ENCODE measurements at regions not wholly inside any gene's neighbourhood (a gene's known extent, or its start where the extent isn't known, plus 50 kb on each side); places are given as distances from the start of the nearest gene placed in this dataset.

GRCh38 chr1:164226977-164227376, 332.0 kb upstream of the PBX1 start:
- no peak for DNase-seq
- no peak overlapping the region for H3K4me3 Mint-ChIP-seq
- no peaks in the 10 kb centered on the region for H3K36me3 Mint-ChIP-seq
- CTCF ChIA-PET = no interaction called here
- no peak overlapping the region for H3K27ac Mint-ChIP-seq
- no peaks in the 10 kb centered on the region for H3K4me1 Mint-ChIP-seq (ENCODE audit: low read depth)
- H3K9me3 Mint-ChIP-seq = peaks cover 24% of the 10 kb centered on the region
- intact Hi-C loops (cut with micrococcal nuclease) = no loop called here
- POLR2A ChIA-PET = no interaction called here
- H3K27me3 Mint-ChIP-seq = no peaks in the 10 kb centered on the region

DNA sequence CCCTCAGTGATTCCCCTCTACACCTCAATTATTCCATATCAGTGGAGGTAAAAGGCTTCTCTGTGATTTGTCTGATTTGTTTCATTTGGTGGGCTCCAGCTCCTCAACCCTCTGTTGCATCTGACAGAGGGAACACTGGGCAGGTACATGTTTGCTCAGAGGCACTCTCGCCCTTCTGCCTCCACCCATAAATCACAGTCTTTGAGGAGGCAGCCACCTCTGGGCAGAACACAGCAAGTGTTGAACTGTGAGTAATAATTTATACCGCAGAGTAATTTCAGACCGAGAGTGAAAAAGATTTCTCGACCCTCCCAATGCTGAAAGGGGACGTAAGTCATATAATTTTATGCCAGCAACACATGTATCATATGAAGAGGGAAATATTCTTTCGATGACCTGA, 330.1 kb upstream of the PBX1 start:
- Mint-ChIP-seq H3K4me3 (no peak overlapping the region), H3K36me3 (no peaks in the 10 kb centered on the region), H3K27ac (no peak overlapping the region), H3K9me3 (peaks cover 23% of the 10 kb centered on the region), H3K4me1 (ENCODE audit: low read depth) (no peaks in the 10 kb centered on the region), H3K27me3 (no peaks in the 10 kb centered on the region)
- ChIA-PET CTCF (no interaction called here), POLR2A (no interaction called here)
- intact Hi-C loops (cut with micrococcal nuclease) = no loop called here
- DNase-seq = no peak

DNA sequence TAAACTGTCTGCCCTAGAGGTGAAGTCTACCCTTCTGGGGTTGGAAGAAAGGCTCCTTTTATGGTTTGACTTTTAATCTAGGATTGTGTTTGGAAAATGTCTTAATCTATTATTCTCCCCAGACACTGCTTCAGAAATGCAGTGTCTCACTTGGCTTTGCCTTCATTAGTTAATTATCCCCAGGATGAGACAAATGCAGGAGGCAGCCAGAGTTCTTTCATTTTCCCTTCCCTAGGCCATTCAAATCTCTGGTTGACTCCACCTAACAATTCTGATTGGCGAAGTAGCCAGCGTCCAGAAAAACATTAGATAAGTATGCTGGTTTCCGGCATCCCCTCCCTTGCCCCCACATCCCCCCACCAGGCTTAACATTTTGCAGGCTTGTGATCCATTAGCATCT, 325.8 kb upstream of the PBX1 start:
- DNase-seq = no peak

DNA sequence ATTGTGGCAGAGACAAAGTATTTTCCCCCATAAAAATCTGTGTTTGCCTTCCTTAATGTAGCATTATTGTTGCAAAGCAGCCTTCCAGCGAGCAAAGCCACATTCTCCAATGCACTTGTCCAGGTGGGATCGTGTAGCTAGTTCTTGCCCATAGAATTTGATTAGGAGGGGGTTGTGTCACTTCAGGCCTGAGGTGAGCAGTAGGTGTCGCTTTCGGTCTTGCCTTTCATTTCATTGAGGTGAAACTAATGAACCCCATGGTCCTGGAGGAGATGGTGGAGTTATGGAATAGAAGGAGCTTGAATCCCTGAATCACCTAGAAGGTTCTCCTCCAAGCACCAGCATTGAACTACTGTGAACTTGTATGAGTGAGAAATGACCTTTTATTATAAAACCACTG, 318.9 kb upstream of the PBX1 start:
- DNase-seq = no peak
- no peak overlapping the region for H3K4me3 Mint-ChIP-seq
- H3K9me3 Mint-ChIP-seq = peaks cover 4% of the 10 kb centered on the region
- intact Hi-C loops (cut with micrococcal nuclease) = no loop called here
- no peaks in the 10 kb centered on the region for H3K4me1 Mint-ChIP-seq (ENCODE audit: low read depth)
- ChIA-PET CTCF (no interaction called here), POLR2A (no interaction called here)
- H3K27ac Mint-ChIP-seq = no peak overlapping the region
- H3K27me3 Mint-ChIP-seq = no peaks in the 10 kb centered on the region
- H3K36me3 Mint-ChIP-seq = no peaks in the 10 kb centered on the region

More for the DNA sequence above, 325.8 kb upstream of the PBX1 start:
- no peaks in the 10 kb centered on the region for H3K36me3 Mint-ChIP-seq
- ChIA-PET CTCF (no interaction called here), POLR2A (interaction anchor here (0.6 kb wide), 1 partner anchor 942 kb away, joined by 4 read pairs; no protein-coding TSS in a partner anchor)
- intact Hi-C loops (cut with micrococcal nuclease) = no loop called here
- no peak overlapping the region for H3K4me3 Mint-ChIP-seq
- H3K27ac Mint-ChIP-seq = no peak overlapping the region
- peaks cover 10% of the 10 kb centered on the region for H3K9me3 Mint-ChIP-seq
- no peaks in the 10 kb centered on the region for H3K27me3 Mint-ChIP-seq
- no peaks in the 10 kb centered on the region for H3K4me1 Mint-ChIP-seq (ENCODE audit: low read depth)

DNA sequence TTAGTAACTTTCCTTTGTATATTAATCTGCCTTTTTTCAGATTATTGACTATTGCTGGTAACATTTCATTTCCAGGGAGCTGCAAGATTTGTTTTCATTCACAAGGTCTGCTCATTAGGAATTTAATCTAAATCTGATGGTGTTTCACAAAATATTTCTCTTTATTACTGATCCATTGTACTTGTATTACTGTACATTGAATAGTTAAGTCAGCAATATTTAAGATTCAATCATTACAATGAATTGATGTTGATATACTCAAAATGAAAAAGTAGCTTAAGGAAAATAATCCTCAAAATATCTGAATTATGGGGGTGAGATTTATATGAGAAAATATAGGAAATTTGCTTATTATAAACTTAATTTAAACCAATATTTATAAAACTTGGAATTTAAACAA, 308.6 kb upstream of the PBX1 start:
- H3K27me3 Mint-ChIP-seq = no peaks in the 10 kb centered on the region
- CTCF ChIA-PET = no interaction called here
- POLR2A ChIA-PET = no interaction called here
- H3K36me3 Mint-ChIP-seq = no peaks in the 10 kb centered on the region
- no peaks in the 10 kb centered on the region for H3K4me1 Mint-ChIP-seq (ENCODE audit: low read depth)
- no peak for DNase-seq
- H3K4me3 Mint-ChIP-seq = no peak overlapping the region
- H3K9me3 Mint-ChIP-seq = peaks cover 38% of the 10 kb centered on the region
- H3K27ac Mint-ChIP-seq = no peak overlapping the region
- intact Hi-C loops (cut with micrococcal nuclease) = no loop called here

DNA sequence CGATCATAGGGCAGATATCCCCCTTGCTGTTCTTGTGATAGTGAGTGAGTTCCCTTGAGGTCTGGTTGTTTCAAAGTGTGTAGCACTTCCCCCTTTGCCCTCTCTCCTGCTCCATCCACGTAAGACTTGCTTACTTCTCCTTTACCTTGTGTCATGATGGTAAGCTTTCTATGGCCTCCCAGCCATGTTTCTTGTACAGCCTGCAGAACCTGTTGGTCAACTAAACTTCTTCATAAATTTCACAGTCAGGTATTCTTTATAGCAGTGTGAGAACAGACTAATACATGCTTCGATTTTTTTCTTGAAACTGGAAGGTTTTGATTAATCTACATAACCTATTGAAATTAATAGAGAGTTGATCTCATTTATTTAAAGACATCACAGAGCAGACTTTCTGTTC, 302.5 kb upstream of the PBX1 start:
- CTCF ChIA-PET = no interaction called here
- intact Hi-C loops (cut with micrococcal nuclease) = no loop called here
- H3K4me3 Mint-ChIP-seq = no peak overlapping the region
- H3K4me1 Mint-ChIP-seq (ENCODE audit: low read depth) = no peaks in the 10 kb centered on the region
- no peak for DNase-seq
- H3K27me3 Mint-ChIP-seq = no peaks in the 10 kb centered on the region
- no peak overlapping the region for H3K27ac Mint-ChIP-seq
- POLR2A ChIA-PET = interaction anchor here (0.6 kb wide), 1 partner anchor 24 kb away, joined by 3 read pairs; no protein-coding TSS in a partner anchor
- no peaks in the 10 kb centered on the region for H3K36me3 Mint-ChIP-seq
- H3K9me3 Mint-ChIP-seq = peaks cover 40% of the 10 kb centered on the region

DNA sequence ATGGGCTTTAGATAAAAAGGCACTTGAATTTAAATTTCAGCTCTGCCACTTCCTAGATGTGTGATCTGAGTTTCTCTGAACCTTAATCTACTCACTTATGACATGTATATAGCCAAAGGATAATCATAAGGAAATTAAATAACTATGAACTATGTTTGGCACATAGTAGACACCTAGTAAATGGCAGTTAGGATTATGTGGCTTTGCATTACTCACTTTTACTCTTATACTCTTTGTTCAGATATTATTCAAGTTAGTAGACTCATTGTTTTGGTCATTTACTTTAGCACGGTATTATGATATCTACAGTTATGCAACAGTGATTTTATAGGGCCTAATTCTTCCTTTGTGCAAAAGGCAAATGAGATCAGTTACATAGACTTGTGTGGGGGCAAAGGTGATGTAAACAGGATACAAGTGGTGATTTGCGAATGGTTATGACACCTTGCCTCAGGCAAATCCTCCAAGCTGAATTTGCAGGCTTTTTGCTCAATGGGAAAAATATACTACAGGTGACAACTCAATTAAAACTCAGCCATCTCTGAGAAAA, 297.2 kb upstream of the PBX1 start:
- DNase-seq = no peak
- CTCF ChIA-PET = no interaction called here
- peaks cover 7% of the 10 kb centered on the region for H3K9me3 Mint-ChIP-seq
- no peak overlapping the region for H3K27ac Mint-ChIP-seq
- intact Hi-C loops (cut with micrococcal nuclease) = no loop called here
- no peak overlapping the region for H3K4me3 Mint-ChIP-seq
- H3K27me3 Mint-ChIP-seq = no peaks in the 10 kb centered on the region
- no peaks in the 10 kb centered on the region for H3K4me1 Mint-ChIP-seq (ENCODE audit: low read depth)
- POLR2A ChIA-PET = no interaction called here
- H3K36me3 Mint-ChIP-seq = no peaks in the 10 kb centered on the region

DNA sequence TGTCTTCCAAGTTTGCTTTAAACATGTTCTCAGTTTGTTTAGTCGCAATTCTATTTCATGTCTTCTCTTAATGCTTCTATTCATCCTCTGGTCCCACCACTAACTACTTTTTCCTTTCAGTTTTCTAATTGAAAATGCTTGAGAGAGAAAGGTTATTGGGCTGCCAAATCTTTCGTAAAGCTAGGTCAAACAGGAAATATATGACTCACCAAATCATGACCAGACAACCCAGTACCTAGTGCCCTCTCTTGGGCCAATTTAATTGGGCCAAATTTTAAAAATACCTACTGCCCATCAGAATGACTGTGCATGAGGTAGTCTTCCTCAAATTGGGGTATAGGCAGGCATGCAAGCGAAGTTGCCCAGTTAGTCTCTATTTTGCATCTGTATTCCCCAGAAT, 295.4 kb upstream of the PBX1 start:
- ChIA-PET POLR2A (no interaction called here), CTCF (no interaction called here)
- intact Hi-C loops (cut with micrococcal nuclease) = no loop called here
- Mint-ChIP-seq H3K27me3 (no peaks in the 10 kb centered on the region), H3K4me3 (no peak overlapping the region), H3K36me3 (no peaks in the 10 kb centered on the region), H3K4me1 (ENCODE audit: low read depth) (no peaks in the 10 kb centered on the region), H3K27ac (no peak overlapping the region), H3K9me3 (peaks cover 3% of the 10 kb centered on the region)
- no peak for DNase-seq

DNA sequence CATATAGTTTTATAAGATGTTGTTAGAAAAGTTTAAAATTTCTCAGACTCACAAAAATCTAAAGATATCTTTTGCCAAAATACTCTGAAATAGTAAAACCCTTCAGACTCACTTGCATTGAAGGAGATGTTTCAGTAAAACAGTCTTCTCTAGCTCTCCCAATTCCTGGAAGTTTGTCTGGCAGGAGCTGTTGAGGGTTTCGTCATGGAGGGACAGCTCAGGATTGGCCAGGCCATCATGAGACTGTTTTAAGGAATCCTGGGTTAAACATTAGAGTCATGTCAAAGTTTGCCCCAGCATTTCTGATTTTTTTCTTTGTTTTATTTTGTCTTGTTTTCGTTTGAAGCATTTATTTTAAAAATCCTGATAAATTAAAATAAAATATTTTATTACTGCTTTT, 293.8 kb upstream of the PBX1 start:
- Mint-ChIP-seq H3K9me3 (peaks cover 3% of the 10 kb centered on the region), H3K36me3 (no peaks in the 10 kb centered on the region), H3K4me3 (no peak overlapping the region), H3K27me3 (no peaks in the 10 kb centered on the region), H3K4me1 (ENCODE audit: low read depth) (no peaks in the 10 kb centered on the region), H3K27ac (no peak overlapping the region)
- no peak for DNase-seq
- POLR2A ChIA-PET = no interaction called here
- CTCF ChIA-PET = no interaction called here
- intact Hi-C loops (cut with micrococcal nuclease) = no loop called here

GRCh38 chr1:164272156-164272555, 286.8 kb upstream of the PBX1 start:
- Mint-ChIP-seq H3K27me3 (no peaks in the 10 kb centered on the region), H3K4me3 (no peak overlapping the region), H3K9me3 (peaks cover 17% of the 10 kb centered on the region), H3K27ac (no peak overlapping the region), H3K4me1 (ENCODE audit: low read depth) (no peaks in the 10 kb centered on the region), H3K36me3 (no peaks in the 10 kb centered on the region)
- ChIA-PET POLR2A (no interaction called here), CTCF (no interaction called here)
- intact Hi-C loops (cut with micrococcal nuclease) = no loop called here
- DNase-seq = no peak

DNA sequence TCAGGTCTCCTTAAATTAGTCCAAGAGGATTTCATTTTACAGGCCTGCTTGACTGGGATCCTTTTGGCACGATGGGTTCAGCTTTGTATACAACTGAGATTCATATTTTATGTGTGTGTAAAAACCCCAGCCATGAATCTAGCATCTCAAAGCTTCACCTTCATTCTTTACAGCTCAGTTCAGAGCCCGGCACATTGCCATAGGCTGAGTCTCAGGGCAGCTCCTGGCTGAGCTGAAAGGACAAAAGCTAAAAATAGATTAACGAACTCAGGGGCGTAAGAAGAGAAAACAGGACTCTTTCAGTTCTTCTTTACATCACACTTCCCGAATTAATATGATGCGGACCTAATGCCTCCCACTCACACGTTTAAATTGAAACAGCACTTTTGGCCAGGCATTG, 262.8 kb upstream of the PBX1 start:
- Mint-ChIP-seq H3K36me3 (no peaks in the 10 kb centered on the region), H3K9me3 (peaks cover 22% of the 10 kb centered on the region), H3K27ac (no peak overlapping the region), H3K27me3 (no peaks in the 10 kb centered on the region), H3K4me3 (no peak overlapping the region), H3K4me1 (ENCODE audit: low read depth) (no peaks in the 10 kb centered on the region)
- intact Hi-C loops (cut with micrococcal nuclease) = no loop called here
- no peak for DNase-seq
- CTCF ChIA-PET = no interaction called here
- POLR2A ChIA-PET = no interaction called here

GRCh38 chr1:164308101-164308500, 250.9 kb upstream of the PBX1 start:
- Mint-ChIP-seq H3K9me3 (peaks cover 4% of the 10 kb centered on the region), H3K27me3 (no peaks in the 10 kb centered on the region), H3K4me3 (no peak overlapping the region), H3K4me1 (ENCODE audit: low read depth) (no peaks in the 10 kb centered on the region), H3K36me3 (no peaks in the 10 kb centered on the region), H3K27ac (no peak overlapping the region)
- CTCF ChIA-PET = no interaction called here
- no peak for DNase-seq
- intact Hi-C loops (cut with micrococcal nuclease) = no loop called here
- POLR2A ChIA-PET = no interaction called here

DNA sequence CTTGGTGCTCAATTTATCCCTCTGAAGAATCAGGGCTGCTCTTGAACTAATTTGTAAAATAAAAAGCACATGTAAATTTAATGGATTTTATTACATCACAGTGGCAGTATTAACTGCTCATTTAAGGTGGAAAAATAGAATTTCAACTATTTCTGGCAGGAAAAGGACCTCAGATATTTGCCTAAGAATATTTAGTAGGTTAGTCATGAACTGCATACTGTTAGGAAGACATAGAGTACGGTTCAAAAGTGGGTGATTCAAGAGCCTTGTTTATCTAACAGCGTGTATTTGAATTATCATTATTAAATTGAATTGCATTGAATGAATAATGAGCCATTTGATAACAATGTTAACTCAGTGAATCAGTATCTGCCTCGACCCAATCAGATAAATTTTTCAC, 248.8 kb upstream of the PBX1 start:
- Mint-ChIP-seq H3K27me3 (no peaks in the 10 kb centered on the region), H3K36me3 (no peaks in the 10 kb centered on the region), H3K9me3 (no peaks in the 10 kb centered on the region), H3K4me1 (ENCODE audit: low read depth) (no peaks in the 10 kb centered on the region), H3K4me3 (no peak overlapping the region), H3K27ac (no peak overlapping the region)
- ChIA-PET POLR2A (no interaction called here), CTCF (no interaction called here)
- no peak for DNase-seq
- intact Hi-C loops (cut with micrococcal nuclease) = no loop called here

- no peaks in the 10 kb centered on the region for H3K9me3 Mint-ChIP-seq
Measured at GRCh38 chr1:164311377-164311776, 247.6 kb upstream of the PBX1 start.

More at GRCh38 chr1:164311377-164311776, 247.6 kb upstream of the PBX1 start:
- no peak overlapping the region for H3K4me3 Mint-ChIP-seq
- no peak overlapping the region for H3K27ac Mint-ChIP-seq
- H3K4me1 Mint-ChIP-seq (ENCODE audit: low read depth) = no peaks in the 10 kb centered on the region
- H3K27me3 Mint-ChIP-seq = no peaks in the 10 kb centered on the region
- no peak for DNase-seq
- H3K36me3 Mint-ChIP-seq = no peaks in the 10 kb centered on the region
- intact Hi-C loops (cut with micrococcal nuclease) = no loop called here
- CTCF ChIA-PET = no interaction called here
- POLR2A ChIA-PET = no interaction called here

Measured in activated CD4-positive, alpha-beta memory T cell treated with anti-CD3 and anti-CD28 coated beads for 36 hours (primary cell).